ENCODE measurements at regions not wholly inside any gene's neighbourhood (a gene's known extent, or its start where the extent isn't known, plus 50 kb on each side); places are given as distances from the start of the nearest gene placed in this dataset.
"Not testable (repeated sequence)": the region's sequence is repeated elsewhere in the genome, so short reads cannot be mapped to it uniquely, and the experiment has no call there.

DNA sequence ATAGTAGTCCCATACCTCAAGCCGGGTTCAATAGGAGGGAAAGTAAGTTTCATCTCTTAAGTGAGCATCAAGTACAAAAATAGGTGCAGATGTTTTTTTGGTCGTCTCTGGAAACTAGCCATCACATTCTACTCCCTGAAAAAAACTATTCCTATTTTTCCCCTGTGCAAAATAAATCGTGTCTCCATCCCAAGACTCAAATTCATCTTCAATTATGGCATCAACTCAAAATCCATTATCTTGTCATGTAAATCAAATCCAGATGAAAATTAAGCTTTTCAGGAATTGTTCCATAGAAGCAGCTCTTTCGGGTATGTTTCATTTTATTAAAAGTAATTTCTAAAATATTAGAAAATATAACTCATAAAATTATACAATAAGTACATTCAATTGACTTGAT, 1368.4 kb downstream of the GRIK2 start:
- DNase-seq (ENCODE audit: low spot score) = no peak

- DNase-seq (ENCODE audit: low spot score) = no peak
Observed at GRCh38 chr6:102759415-102759814, 1365.9 kb downstream of the GRIK2 start.

DNA sequence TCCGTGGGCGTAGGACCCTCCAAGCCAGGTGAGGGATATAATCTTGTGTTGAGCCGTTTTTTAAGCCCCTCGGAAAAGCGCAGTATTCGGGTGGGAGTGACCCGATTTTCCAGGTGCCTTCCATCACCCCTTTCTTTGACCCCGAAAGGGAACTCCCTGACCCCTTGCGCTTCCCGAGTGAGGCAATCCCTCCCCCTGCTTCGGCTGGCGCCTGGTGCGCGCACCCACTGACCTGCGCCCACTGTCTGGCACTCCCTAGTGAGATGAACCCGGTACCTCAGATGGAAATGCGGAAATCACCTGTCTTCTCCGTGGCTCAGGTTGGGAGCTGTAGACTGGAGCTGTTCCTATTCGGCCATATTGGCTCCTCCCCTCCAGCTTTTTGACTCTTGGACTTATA, 1365.0 kb downstream of the GRIK2 start:
- DNase-seq (ENCODE audit: low spot score) = not testable (repeated sequence)

DNA sequence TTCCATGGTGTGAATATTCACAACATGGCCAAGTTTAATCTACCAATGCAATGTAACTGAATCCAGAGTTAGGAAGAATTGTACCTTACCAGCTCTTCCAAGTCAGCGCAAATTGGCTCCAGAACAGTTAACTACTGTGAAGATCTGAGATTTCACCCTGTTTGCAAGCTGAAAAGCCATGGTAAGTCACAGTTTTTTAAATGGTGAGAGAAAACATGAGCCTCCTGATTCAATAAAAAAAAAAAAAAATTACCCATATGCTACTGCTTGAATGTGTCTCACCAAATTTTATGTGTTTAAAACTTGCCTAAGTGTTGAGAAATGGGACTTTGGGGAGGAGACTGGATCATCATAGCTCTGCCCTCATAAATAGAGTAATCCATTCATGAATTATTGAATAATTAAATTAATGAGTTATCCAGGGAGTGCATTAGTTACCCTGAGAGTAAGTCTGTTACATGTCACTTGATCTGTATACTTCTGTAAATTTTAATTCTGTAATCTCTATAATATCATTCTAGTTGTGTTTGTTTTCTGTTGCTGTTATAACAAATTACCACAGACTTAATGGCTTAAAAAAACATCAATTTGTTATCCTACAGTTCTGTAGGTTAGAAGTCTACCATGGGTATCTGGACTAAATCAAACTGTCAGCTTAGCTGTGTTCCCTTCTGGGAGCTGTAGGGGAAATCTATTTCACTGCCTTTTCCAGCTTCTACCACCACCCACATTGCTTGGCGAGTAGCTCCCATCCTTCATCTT, 1355.9 kb downstream of the GRIK2 start:
- no peak for DNase-seq (ENCODE audit: low spot score)

GRCh38 chr6:102746941-102747340, 1353.4 kb downstream of the GRIK2 start:
- no peak for DNase-seq (ENCODE audit: low spot score)

GRCh38 chr6:102742754-102743356, 1349.3 kb downstream of the GRIK2 start:
- DNase-seq (ENCODE audit: low spot score) = no peak

GRCh38 chr6:102742028-102742427, 1348.5 kb downstream of the GRIK2 start:
- DNase-seq (ENCODE audit: low spot score) = no peak

- no peak for DNase-seq (ENCODE audit: low spot score)
Observed at GRCh38 chr6:102736941-102737368, 1343.4 kb downstream of the GRIK2 start.

- no peak for DNase-seq (ENCODE audit: low spot score)
Observed at GRCh38 chr6:102732898-102733297, 1339.4 kb downstream of the GRIK2 start.

DNA sequence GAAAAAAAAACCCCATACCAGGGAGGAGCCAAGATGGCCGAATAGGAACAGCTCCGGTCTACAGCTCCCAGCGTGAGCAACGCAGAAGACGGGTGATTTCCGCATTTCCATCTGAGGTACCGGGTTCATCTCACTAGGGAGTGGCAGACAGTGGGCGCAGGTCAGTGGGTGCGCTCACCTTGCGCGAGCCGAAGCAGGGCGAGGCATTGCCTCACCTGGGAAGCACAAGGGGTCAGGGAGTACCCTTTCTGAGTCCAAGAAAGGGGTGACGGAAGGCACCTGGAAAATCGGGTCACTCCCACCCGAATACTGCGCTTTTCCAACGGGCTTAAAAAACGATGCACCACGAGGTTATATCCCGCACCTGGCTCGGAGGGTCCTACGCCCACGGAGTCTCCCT, 1328.6 kb downstream of the GRIK2 start:
- DNase-seq (ENCODE audit: low spot score) = not testable (repeated sequence)

DNA sequence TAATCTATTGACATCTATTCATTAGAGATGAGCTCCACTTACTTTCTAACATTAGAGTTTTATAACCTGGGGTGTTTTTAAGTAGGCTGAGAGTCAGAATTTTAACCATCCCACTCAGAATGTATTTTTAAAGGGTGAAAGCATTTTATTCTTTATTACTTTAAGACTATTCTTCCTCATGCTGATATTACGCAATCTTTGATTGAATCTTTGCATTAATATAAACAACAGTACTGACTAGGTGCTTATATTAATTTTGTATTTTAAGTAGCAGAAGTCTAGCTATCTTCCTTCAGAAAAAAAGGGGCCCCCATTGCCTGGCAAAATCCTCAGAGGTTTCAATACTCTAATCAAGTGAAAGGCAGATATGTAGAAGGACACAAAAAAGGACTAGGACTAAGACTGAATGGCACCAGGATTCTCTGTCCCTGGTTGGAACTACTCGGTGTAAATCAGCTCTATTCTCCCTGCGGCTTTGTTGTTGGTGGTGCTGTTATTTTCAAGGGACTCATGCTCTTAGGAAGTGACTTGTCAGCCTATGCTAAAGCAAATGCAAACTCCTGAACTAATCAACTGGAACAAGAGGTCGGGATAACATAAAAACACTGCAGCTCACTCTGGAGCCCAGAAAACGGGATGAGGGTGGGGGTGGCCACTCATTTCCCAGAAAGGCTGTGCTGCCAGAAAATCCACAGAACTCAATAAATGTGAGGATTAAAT, 1324.4 kb downstream of the GRIK2 start:
- DNase-seq (ENCODE audit: low spot score) = no peak

- DNase-seq (ENCODE audit: low spot score) = no peak
Observed at GRCh38 chr6:102717252-102717651, 1323.7 kb downstream of the GRIK2 start.

DNA sequence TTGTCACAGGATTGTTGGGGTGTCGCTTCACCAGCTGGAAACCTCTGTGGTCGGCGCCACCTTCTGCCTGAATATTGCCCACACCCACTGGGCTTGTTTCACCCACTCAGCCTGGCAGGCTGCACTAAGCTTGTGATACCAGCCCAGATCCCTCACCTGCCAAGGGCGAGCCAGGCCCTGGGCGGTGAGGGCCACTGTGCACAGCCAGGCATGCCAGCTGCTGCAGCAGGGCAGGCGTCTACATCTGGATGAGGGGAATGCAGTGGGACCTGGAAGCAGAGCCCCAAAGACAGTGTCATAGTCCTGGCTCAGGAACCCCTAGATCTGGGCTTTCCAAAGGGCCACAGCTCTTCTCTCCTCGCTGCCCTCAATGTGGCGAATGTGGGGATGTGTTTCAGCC, 1307.5 kb downstream of the GRIK2 start:
- no peak for DNase-seq (ENCODE audit: low spot score)

DNA sequence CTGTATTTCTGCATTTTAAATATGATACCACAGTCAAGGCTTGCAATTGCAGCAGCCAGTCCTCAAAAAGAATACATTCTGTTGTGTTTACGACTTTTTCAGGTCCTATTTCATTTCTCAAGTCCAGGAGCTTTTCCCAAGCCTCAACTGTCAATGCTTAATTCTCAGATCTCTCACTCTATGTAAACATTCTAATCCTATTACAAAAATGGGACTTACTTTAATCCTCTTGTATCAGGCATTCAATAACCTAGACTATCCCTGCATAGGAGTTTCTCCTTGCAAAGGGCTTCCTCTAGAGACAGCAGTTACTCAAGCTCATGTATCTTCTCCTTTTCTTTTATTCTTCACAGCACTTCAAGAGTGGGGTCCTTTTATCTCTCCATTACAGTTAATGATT, 1293.0 kb downstream of the GRIK2 start:
- no peak for DNase-seq (ENCODE audit: low spot score)

DNA sequence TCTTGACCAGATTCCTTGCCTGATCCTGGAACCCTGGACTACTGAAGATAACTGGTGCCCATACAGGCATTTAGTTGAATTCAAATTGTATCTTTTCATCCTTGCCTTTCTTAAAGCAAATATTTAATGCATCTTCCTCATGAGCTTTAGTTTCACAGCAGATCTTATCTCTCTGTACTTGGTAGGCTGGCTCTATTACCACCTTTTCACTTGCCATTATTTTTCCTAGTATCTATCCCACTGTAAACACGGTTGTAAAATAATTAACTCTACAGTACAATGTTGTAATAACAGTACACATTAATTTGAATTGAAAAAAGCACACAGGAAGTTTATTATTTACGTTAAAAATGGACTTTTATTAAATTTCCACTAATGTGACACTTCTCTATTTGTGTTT, 1286.9 kb downstream of the GRIK2 start:
- no peak for DNase-seq (ENCODE audit: low spot score)

GRCh38 chr6:102679865-102680264, 1286.4 kb downstream of the GRIK2 start:
- DNase-seq (ENCODE audit: low spot score) = no peak

- DNase-seq (ENCODE audit: low spot score) = no peak
Observed at GRCh38 chr6:102677225-102677624, 1283.7 kb downstream of the GRIK2 start.

- DNase-seq (ENCODE audit: low spot score) = no peak
Observed at GRCh38 chr6:102670735-102671134, 1277.2 kb downstream of the GRIK2 start.

- no peak for DNase-seq (ENCODE audit: low spot score)
Observed at GRCh38 chr6:102662851-102663250, 1269.3 kb downstream of the GRIK2 start.

DNA sequence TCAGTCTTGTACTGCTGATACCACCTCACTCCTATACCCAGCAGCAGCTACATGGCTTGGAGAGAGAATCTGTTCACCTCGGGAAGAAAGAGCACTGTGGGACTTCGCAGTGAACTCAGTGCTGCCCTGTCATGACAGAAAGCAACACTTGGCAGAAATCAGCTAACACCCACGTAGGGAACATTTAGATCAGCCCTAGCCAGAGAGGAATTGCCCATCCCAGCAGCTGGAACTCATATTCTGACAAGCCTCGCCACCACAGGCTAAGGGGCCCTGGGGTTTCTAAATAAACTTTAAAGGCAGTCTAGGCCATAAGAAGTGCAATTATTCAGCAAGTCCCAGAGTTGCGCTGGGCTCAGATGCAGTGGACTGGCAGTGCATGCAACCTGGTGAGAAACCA, 1266.8 kb downstream of the GRIK2 start:
- DNase-seq (ENCODE audit: low spot score) = no peak

DNA sequence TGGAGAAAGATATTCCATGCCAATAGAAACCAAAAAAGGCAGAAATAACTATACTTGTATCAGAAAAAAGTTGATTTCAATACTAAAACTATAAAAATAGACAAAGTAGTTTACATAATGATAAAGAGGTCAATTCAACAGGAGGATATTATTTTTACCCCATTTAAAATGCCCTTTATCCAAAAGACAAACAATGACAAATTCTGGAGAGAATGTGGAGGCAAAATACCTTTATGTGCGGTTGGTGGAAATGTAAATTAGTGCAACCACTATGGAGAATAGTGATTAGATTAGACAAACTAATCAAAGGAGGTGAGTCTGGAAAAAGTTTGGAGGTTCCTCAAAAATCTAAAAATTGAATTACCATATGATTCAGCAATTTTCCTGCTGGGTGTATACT, 1262.3 kb downstream of the GRIK2 start:
- no peak for DNase-seq (ENCODE audit: low spot score)

DNA sequence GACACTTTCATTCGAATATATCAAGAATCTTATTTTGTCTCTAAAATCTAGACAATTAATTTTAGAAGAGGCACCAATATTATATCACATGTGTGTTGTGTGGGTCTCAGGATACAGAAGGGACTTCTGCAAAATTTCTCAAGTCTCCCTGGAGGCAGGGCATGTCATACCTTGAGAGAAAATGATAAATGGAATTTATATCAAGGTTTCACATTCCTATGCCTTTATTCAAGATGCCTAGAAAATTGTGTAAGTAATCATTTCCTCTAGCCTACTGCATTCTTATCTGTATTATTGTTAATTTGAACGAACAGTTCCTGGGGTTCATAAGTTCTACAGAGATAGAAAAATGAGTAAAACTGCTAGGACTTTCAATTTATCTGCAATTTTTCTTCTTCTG, 1247.9 kb downstream of the GRIK2 start:
- no peak for DNase-seq (ENCODE audit: low spot score)

DNA sequence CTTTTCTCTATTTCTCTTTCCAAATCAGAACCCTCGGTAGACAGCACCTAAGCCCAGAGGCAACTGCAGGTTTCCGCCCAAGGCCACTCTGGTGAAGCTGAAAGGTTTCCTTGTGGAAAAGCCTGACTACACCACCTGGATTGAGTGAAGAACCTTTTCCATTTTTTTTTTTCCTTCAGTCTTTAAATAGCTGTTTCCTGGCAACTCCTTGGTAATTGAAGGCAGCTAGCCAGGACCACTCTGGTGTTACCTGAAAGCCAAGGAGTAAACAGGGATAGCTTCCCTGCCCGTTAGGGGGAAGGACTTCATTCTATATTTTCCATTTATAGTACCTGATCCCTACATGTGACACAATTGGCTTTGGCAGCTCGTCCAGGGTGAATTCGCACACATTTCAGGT, 1238.4 kb downstream of the GRIK2 start:
- DNase-seq (ENCODE audit: low spot score) = no peak
